SK-N-SH (cell line): ENCODE measurements at regions not wholly inside any gene's neighbourhood (a gene's known extent, or its start where the extent isn't known, plus 50 kb on each side); places are given as distances from the start of the nearest gene placed in this dataset.
A peak's percentile ranks its signal among the peaks of the same experiment; 100 is the strongest.

ENCODE experiments used
- CHD2 ChIP-seq: fragments of 150-350 bp; IDR thresholded peaks from 2 replicates; pipeline ENCODE4 v1.6.1; 2018; ENCODE audit warnings: low read length; ENCODE audit not compliant: partially characterized antibody
- CTCF ChIP-seq: fragments of 200-600 bp; sonication (generic); IDR thresholded peaks from 2 replicates; pipeline ENCODE4 v1.6.1; 2017; ENCODE audit warnings: antibody characterized with exemption, mild to moderate bottlenecking, moderate library complexity
- EP300 ChIP-seq, 2 experiments: IDR thresholded peaks; 2 replicates each; pipeline versions ENCODE4 v1.4.0 to v1.6.1; 2012; ENCODE audit warnings: borderline replicate concordance in 1 of 2, low read depth in 1 of 2, low read length in 1 of 2
- GABPA ChIP-seq: IDR thresholded peaks from 2 replicates; pipeline ENCODE4 v1.4.0; 2012; ENCODE audit warnings: low read depth, mild to moderate bottlenecking
- MAX ChIP-seq: IDR thresholded peaks from 2 replicates; pipeline ENCODE4 v1.4.0; 2012; ENCODE audit warnings: low read depth
- MXI1 ChIP-seq: IDR thresholded peaks from 2 replicates; pipeline ENCODE4 v1.6.1; 2012; ENCODE audit warnings: mild to moderate bottlenecking, low read depth, low read length, improper control_type of control experiment
- RFX5 ChIP-seq: IDR thresholded peaks from 2 replicates; pipeline ENCODE4 v1.6.1; 2012; ENCODE audit warnings: mild to moderate bottlenecking, improper control_type of control experiment, low read length
- SMC3 ChIP-seq: IDR thresholded peaks from 2 replicates; pipeline ENCODE4 v1.6.1; 2012; ENCODE audit warnings: low read depth, low read length, improper control_type of control experiment
- TAF1 ChIP-seq: IDR thresholded peaks from 2 replicates; pipeline ENCODE4 v1.6.1; 2012; ENCODE audit warnings: low read depth, mild to moderate bottlenecking, low read length, moderate library complexity, borderline replicate concordance
- TCF12 ChIP-seq: IDR thresholded peaks from 2 replicates; pipeline ENCODE4 v1.4.0; 2012
- YY1 ChIP-seq: IDR thresholded peaks from 2 replicates; pipeline ENCODE4 v1.4.0; 2012; ENCODE audit warnings: low read depth, mild to moderate bottlenecking
- TF ChIP-seq, protein P1 (sequence below): IDR thresholded peaks from 2 replicates; pipeline ENCODE4 v1.4.0; 2012; ENCODE audit warnings: low read depth, borderline replicate concordance

GRCh38 chr11:82315093-82315492 is 418.6 kb downstream of the FAM181B start:
- TF ChIP-seq EP300 (IDR thresholded peaks at IDR 0.05; ENCODE audit: borderline replicate concordance in 1 of 2, low read depth in 1 of 2, low read length in 1 of 2) (no peak), CTCF (peak; percentile 56), CHD2 (no peak), SMC3 (no peak; the same call in 1 of the 2 replicates), TAF1 (no peak), MXI1 (no peak), GABPA (no peak), TCF12 (no peak), RFX5 (no peak), MAX (no peak), YY1 (no peak)
- TF ChIP-seq, protein P1, sequence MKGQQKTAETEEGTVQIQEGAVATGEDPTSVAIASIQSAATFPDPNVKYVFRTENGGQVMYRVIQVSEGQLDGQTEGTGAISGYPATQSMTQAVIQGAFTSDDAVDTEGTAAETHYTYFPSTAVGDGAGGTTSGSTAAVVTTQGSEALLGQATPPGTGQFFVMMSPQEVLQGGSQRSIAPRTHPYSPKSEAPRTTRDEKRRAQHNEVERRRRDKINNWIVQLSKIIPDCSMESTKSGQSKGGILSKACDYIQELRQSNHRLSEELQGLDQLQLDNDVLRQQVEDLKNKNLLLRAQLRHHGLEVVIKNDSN = no peak
